ENCODE measurements at regions not wholly inside any gene's neighbourhood (a gene's known extent, or its start where the extent isn't known, plus 50 kb on each side); places are given as distances from the start of the nearest gene placed in this dataset.
"Not testable (repeated sequence)": the region's sequence is repeated elsewhere in the genome, so short reads cannot be mapped to it uniquely, and the experiment has no call there.

DNA sequence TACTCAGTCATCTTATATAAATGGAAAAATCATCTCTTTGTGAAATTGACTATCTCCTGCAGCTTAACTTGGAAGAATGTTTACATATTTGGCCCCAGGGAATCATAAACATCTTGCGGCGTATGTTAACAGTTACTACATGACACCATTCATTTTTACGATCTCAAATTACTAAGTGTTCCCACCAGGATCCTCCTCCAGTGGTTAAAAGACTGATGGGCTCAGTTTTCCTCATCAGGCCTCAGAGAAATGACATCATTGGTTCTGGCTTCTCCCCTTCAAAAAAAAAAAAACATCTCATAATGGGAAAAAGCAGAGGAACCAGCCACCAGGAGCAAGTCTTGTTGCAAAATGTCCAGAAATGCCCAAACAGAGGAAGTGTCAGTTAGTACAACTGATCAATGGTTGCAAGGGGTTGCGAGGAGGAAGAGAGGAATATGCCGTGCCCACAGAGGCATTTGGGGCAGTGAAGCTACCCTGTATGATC lies 70.5 kb upstream of the LIPC start:
- DNase-seq (ENCODE audit: low read depth in 3 of 3) = no peak

DNA sequence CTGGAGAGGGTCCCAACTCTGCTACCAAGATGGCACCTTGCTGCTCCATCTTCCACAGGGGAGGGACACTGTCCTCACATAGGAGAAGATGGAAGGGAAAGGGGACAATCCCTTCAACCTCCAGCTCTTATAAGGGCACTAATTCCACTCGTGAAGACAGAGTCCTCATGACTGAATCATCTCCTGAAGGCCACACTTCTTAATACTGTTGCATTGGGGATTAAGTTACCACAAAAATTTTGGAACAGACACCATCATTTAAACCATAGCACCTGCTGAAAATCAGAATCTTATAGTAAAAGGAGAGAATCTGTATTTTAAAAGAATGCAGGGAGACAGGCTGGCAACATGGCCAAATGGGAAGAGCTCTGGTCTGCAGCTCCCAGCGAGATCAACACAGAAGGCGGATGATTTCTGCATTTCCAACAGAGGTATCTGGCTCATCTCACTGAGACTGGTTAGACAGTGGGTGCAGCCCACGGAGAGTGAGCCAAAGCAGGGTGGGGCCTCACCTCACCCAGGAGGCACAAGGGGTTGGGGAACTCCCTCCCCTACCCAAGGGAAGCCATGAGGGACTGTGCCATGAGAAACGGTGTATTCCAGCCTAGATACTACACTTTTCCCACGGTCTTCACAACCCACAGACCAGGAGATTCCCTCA lies 69.4 kb upstream of the LIPC start:
- no peak for DNase-seq (ENCODE audit: low read depth in 3 of 3)

DNA sequence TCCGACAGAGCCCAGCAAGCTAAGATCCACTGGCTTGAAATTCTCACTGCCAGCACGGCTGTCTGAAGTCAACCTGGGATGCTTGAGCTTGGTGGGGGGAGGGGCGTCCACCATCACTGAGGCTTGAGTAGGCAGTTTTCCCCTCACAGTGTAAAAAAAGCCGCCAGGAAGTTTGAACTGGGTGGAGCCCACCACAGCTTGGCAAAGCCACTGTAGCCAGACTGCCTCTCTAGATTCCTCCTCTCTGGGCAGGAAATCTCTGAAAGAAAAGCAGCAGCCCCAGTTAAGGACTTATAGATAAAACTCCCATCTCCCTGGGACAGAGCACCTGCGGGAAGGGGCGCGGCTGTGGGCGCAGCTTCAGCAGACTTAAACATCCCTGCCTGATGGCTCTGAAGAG lies 68.7 kb upstream of the LIPC start:
- DNase-seq (ENCODE audit: low read depth in 3 of 3) = not testable (repeated sequence)

DNA sequence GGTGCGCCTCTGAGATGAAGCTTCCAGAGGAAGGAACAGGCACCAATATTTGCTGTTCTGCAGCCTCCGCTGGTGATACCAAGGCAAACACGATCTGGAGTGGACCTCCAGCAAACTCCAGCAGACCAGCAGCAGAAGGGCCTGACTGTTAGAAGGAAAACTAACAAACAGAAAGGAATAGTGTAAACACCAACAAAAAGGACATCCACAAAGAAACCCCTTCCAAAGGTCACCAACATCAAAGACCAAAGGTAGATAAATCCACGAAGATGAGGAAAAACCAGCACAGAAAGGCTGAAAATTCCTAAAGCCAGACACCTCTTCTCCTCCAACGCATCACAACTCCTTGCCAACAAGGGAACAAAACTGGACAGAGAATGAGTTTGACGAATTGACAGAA lies 68.1 kb upstream of the LIPC start:
- not testable (repeated sequence) for DNase-seq (ENCODE audit: low read depth in 3 of 3)

DNA sequence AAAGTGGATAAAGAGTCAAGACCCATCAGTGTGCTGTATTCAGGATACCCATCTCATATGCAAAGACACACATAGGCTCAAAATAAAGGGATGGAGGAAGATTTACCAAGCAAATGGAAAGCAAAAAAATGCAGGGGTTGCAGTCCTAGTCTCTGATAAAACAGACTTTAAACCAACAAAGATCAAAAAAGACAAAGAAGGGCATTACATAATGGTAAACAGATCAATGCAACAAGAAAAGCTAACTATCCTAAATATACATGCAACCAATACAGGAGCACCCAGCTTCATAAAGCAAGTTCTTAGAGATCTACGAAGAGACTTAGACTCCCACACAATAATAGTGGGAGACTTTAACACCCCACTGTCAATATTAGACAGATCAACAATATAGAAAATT lies 66.7 kb upstream of the LIPC start:
- not testable (repeated sequence) for DNase-seq (ENCODE audit: low read depth in 3 of 3)

DNA sequence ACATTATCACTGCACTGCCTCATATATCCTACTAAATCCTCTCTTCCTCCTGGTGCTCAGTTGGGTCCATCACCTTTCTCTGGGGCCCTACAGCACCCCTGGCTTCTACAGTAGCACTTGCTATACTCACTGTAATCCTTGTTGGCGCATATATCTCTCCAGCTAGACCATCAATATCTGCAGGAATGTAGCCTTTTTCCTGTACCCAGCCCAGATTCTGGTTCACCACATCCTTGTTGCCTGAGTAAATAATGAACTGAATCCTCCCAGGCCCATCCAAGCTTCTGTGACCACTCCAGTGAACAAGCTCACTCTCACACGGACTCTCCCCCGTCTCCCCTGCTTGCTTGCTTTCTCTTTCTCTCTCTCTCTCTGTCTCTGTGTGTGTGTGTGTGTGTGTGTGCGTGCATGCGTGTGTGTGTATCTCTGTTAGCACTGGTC lies 62.5 kb upstream of the LIPC start:
- no peak for DNase-seq (ENCODE audit: low read depth in 3 of 3)

DNA sequence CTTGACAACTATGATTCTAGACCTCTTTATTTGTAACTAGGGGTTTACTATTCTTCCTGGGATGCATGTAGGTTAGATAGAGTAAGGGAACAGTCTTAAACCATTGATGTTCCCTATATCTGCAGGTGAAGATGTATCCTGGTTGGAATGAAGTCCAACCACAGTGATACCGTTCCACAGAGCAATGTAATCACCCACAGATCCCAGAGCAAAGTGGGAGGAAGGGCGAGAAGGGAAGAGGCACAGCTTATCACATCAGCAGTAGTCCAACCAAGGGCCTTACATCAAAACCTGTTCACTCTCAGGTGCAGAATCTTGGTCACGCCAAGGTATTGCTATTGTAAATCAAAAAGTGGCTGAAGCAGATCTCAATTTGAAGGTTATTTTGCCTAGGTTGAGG lies 61.8 kb upstream of the LIPC start:
- DNase-seq (ENCODE audit: low read depth in 3 of 3) = no peak

DNA sequence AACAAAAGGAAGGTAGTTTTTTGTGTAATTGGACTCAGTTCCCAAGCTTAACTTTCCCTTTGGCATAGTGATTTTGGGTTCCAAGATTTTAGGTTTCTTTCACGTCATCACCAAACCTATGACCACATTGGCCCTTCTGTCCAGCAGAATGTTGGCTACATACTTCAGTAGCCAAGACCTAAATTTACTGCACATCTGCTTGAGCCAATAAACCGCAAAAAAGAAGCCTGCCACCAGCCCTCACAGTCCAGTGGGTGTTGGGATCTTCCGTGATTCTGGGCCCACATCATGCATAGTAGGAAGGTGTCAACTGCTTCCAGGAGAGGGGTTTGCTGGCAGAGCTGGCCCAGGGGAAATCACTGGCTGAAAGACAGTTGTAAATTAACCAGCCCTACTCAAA lies 57.6 kb upstream of the LIPC start:
- DNase-seq (ENCODE audit: low read depth in 3 of 3) = no peak

DNA sequence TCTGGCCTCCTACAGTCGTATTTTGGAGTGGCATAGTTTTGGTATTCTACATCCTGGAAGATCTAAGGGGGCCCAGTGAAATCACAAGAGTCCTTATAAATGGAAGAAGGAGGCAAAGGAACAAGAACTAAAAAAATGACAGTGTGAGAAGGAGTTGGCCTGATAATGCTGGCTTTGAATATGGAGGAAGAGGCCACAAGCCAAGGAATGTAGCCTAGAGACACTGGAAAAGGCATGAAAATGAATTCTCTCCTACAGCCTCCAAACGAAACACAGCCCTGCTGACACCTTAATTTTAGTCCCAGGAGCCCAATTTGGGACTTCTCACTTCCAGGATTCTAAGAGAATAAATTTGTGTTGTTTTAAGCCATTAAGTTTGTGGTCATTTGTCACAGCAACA lies 54.6 kb upstream of the LIPC start:
- no peak for DNase-seq (ENCODE audit: low read depth in 3 of 3)

DNA sequence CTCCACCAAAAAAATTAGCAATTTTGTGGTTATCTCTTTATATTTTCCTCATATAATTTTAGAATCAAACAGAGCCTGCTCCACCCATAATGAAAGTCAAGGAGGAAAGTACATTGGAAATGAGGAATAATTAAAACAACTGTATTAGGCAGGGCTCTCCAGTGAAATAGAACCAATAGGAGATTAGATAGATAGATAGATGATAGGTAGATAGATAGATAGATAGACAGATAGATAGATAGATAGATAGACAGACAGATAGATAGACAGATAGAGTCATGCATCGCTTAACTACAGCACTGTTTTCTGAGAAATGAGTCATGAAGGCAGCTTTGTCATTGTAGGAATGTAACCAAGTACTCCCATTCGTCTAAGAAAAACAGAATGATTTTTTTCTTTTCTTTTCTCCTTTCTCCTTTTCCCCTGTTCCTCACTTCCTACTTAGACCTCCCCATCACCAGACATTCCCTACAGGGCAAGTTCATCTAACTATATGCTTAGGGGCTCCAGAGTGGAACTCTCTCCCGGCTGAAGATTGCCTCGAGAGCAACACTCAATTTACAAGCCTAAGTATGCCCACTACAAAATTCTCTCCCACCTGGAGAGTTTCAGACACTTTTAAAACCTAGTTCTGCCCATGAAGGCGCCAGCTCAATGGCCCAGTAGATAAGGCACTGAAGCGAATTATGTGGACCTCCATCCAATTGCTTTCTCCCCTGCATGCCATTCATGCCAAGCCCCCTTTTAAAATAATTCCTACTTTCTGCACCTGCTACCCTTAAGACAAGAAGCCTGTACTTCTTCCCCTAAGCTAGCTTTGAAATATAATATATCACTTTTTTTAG lies 53.3 kb upstream of the LIPC start:
- no peak for DNase-seq (ENCODE audit: low read depth in 3 of 3)

DNA sequence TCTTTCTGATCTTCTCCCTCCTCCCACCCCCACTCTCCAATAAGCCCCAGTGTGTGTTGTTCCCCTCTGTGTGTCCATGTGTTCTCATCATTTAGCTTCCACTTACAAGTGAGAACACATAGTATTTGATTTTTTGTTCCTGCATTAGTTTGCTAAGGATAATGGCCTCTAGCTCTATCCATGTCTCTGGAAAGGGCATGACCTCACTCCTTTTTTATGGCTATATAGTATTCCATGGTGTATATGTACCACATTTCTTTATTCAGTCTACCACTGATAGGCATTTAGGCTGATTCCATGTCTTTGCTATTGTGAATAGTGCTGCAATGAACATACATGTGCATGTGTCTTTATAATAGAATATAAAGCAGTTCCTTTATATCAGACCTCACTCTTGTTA lies 52.3 kb upstream of the LIPC start:
- not testable (repeated sequence) for DNase-seq (ENCODE audit: low read depth in 3 of 3)

DNA sequence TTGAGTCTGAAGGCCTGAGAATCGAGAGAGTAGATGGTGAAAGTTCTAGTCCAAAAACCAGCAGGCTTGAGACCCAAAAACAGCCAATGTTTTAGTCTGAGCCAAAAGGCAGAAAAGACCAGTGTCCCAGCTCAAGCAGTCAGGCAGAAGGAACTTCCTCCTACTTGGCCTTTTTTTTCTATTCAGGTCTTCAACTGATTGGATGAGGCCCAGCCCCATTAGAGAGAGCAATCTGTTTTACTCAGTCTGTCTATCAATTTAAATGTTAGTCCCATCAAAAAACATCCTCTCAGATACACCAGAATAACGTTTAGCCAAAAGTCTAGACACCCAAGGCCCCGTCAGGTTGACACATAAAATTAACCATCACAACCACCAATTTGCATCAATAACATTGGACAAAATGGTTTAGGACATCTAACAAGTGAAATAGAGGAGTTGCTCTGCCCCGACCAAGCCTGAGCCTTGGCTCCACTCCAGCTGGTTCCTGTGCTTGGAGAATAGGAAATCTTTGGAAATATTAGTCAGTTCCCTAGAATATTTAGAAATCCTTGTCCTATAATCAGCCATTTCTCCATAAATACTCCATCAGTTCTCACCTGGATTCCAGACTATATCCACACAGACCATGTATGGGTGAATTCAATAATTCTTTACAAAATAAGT lies 51.4 kb upstream of the LIPC start:
- DNase-seq (ENCODE audit: low read depth in 3 of 3) = no peak

DNA sequence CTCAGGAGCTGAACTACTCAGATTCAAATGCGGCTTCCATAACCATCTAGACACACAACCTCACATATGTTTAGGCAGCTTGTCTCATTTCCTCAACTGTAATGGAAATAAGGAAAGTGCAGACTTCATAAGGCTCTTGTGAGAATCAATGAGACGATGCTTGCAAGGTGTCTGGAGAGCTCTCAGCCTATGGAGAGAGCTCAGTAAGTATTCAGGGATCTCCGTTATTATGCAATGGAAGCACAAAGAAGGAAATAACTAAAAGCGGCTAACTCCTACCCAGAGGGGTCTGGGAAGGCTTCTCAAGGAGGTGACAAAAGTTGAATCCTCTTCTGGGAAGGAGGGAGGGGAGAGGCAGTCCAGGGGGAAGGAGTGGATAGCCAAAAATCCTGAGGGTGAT lies 50.1 kb upstream of the LIPC start:
- DNase-seq (ENCODE audit: low read depth in 3 of 3) = no peak

Data from stimulated activated CD4-positive, alpha-beta T cell treated with anti-CD3 and anti-CD28 coated beads, TNF-alpha, amount 100 ng/mL, for 24 hours (primary cell).